Epithelial cell of esophagus (primary cell): ENCODE measurements at regions not wholly inside any gene's neighbourhood (a gene's known extent, or its start where the extent isn't known, plus 50 kb on each side); places are given as distances from the start of the nearest gene placed in this dataset.
"Not testable (repeated sequence)": the region's sequence is repeated elsewhere in the genome, so short reads cannot be mapped to it uniquely, and the experiment has no call there.

Experiments
- DNase-seq: peaks from one replicate; pipeline ENCODE4 v3.0.0; 2010; ENCODE audit warnings: low read depth
- H3K4me3 ChIP-seq: 2 replicates; pipeline ENCODE4 v1.5.1; 2011; ENCODE audit warnings: mild to moderate bottlenecking, low read length, control low read depth
- TF ChIP-seq, protein P1 (sequence below): IDR thresholded peaks from 2 replicates; pipeline ENCODE4 v1.5.1; 2011; ENCODE audit warnings: low read depth, mild to moderate bottlenecking, low read length, control low read depth, inconsistent platforms; ENCODE audit not compliant: insufficient read depth; ENCODE audit errors: missing control alignments

DNA sequence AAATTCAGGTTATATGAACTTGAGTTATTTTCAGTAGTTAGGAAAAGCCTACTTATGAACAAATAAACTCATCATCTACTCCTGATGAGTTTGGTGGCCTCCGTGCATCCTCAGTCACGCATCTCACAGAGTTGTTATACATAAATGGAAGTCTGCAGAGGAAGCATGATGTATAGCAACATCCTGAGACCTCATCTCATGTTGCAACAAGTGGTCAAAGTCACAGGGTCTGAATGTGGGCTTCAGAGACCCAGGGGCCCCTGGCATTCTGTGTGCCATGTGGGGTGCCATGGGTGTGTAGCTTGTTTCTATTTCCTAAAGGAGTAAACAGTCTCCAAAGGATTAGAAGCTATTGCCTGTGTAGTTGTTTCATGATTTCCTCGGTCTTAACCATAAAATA is 216.5 kb downstream of the IRX2 start:
- H3K4me3 ChIP-seq = no peak overlapping the region
- TF ChIP-seq, protein P1, sequence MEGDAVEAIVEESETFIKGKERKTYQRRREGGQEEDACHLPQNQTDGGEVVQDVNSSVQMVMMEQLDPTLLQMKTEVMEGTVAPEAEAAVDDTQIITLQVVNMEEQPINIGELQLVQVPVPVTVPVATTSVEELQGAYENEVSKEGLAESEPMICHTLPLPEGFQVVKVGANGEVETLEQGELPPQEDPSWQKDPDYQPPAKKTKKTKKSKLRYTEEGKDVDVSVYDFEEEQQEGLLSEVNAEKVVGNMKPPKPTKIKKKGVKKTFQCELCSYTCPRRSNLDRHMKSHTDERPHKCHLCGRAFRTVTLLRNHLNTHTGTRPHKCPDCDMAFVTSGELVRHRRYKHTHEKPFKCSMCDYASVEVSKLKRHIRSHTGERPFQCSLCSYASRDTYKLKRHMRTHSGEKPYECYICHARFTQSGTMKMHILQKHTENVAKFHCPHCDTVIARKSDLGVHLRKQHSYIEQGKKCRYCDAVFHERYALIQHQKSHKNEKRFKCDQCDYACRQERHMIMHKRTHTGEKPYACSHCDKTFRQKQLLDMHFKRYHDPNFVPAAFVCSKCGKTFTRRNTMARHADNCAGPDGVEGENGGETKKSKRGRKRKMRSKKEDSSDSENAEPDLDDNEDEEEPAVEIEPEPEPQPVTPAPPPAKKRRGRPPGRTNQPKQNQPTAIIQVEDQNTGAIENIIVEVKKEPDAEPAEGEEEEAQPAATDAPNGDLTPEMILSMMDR = no peak
- no peak for DNase-seq

DNA sequence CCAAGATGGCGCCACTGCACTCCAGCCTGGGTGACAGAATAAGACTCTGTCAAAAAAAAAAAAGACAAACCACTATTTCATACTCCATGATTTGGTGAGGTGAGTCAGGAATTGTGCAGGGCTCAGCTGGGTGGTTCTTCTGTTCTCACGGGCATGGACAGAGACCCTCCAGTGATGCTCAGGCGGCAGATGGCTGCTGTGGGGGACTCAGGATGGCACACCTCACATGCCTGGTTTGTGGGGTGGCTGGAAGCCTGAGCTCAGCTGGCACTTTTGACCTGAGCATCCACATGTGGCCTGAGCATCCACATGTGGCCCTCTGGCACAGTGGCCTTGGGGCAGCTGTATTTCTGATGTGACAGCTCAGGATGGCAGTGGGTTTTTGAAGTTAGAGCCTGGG is 217.2 kb downstream of the IRX2 start:
- no peak for DNase-seq
- TF ChIP-seq, protein P1 = no peak
- no peak overlapping the region for H3K4me3 ChIP-seq

DNA sequence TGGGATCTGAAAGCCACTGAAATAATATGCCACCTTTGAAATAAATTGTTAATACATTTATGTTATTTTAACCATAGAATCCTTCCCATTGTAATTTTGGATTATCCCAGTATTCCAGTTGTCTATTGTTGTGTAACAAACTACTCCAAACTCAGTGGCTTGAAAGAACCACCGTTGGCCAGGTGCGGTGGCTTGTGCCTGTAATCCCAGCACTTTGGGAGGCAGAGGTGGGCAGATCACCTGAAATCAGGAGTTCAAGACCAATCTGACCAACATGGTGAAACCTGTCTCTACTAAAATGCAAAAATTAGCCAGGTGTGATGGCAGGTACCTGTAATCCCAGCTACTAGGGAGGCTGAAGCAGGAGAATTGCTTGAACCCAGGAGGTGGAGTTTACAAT is 217.6 kb downstream of the IRX2 start:
- not testable (repeated sequence) for DNase-seq, H3K4me3 ChIP-seq

DNA sequence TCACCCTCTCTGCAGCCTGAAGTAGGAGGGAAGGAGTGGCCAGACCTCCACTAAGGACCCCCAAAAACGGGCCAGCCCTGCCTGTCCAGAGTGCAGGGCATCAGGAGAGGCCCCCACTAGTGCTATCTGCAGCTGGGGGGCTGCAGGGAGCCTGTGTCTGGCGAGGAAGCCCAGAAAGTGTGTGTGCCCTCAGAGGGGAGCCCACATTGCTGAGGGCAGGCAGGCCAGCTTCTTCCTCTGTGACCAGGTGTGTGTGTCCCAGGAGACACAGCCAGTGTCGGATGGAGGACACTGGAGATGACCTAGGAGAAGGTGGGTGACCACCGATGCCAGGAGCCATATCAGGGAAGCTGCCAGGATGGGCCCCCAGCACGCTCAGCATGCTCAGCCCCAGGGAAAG is 218.7 kb downstream of the IRX2 start:
- H3K4me3 ChIP-seq = no peak overlapping the region
- TF ChIP-seq, protein P1 = no peak
- DNase-seq = no peak

DNA sequence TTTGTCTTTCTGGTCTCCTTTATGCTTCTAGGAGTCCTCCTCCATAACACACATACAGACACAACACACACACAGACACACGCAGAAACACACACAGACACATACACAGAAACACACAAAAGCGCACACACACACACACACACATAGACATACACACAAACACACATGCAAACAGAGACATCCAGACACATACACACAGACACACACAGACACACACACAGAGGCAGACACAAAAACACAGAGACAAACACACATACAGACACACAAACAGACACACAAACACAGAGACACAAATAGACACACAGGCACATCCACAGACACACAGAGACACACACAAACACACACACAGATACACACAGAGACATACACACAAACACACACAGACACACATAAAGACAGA is 220.2 kb downstream of the IRX2 start:
- no peak for DNase-seq
- TF ChIP-seq, protein P1 = no peak
- H3K4me3 ChIP-seq = no peak overlapping the region

DNA sequence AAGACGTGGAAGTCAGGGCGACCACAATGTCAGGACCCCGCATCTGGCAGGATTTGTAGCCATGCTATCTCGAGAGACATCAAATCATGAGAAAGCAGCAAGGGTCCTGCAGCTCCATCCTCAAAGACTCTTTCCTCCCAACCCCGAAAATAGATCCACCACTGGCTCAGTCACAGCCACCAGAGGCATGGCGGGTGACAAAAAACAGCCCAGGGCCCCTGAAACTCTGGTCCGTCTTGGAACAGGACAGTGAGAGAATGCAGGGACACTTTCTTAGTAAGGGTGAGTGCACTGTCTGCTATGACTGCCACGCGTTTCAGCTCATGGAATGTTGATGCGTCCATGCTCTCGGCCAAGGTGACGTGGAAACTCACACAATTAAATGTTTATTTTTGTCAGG is 220.9 kb downstream of the IRX2 start:
- H3K4me3 ChIP-seq = no peak overlapping the region
- TF ChIP-seq, protein P1 = no peak
- no peak for DNase-seq

DNA sequence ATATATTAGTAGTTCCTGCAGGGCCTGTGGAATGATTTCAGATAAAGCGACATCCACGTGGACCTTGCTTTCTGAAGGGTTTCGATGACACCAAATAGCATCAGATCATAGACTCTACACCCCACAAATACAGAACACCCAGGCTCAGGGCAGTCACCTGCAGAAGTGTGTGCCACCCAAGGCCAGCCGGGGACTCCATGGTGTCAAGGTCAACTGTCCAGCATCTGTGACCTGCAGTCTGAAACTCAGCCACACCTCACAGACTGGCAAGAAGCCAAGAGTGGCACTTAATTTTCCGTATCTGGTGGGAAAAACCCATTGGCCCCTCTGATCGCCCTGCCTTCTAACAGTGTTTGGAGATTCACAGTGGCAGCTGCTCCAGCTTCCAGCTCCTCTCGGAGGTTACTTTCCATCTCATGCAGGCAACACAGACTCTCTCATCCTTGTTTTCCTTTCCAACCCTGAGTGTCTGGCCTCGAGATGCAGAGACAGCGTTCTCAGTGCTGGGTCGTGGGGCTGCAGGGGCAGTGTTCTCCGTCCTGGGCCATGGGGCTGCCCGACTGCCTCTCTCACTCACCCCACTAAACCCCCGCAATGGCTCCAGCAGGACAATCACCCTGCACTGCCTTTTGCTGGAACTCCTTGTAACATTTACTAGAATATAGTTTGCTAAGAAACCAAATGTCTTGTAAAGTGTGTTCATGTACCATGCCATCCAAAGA is 221.9 kb downstream of the IRX2 start:
- no peak for DNase-seq
- TF ChIP-seq, protein P1 = no peak
- H3K4me3 ChIP-seq = no peak overlapping the region
